ENCODE measurements at regions not wholly inside any gene's neighbourhood (a gene's known extent, or its start where the extent isn't known, plus 50 kb on each side); places are given as distances from the start of the nearest gene placed in this dataset.
"Not testable (repeated sequence)": the region's sequence is repeated elsewhere in the genome, so short reads cannot be mapped to it uniquely, and the experiment has no call there.

GRCh38 chr21:9772348-9772672 is 749.1 kb upstream of the TPTE start:
- TF ChIP-seq POLR2AphosphoS5 (IDR thresholded peaks at IDR 0.05; ENCODE audit: low read depth): no peak
- TF ChIP-seq CTCF (IDR thresholded peaks at IDR 0.05; ENCODE audit: insufficient read depth, low read length): no peak
- no peak for TF ChIP-seq GABPA (IDR thresholded peaks at IDR 0.05; ENCODE audit: low read depth)
- TF ChIP-seq, protein P1, sequence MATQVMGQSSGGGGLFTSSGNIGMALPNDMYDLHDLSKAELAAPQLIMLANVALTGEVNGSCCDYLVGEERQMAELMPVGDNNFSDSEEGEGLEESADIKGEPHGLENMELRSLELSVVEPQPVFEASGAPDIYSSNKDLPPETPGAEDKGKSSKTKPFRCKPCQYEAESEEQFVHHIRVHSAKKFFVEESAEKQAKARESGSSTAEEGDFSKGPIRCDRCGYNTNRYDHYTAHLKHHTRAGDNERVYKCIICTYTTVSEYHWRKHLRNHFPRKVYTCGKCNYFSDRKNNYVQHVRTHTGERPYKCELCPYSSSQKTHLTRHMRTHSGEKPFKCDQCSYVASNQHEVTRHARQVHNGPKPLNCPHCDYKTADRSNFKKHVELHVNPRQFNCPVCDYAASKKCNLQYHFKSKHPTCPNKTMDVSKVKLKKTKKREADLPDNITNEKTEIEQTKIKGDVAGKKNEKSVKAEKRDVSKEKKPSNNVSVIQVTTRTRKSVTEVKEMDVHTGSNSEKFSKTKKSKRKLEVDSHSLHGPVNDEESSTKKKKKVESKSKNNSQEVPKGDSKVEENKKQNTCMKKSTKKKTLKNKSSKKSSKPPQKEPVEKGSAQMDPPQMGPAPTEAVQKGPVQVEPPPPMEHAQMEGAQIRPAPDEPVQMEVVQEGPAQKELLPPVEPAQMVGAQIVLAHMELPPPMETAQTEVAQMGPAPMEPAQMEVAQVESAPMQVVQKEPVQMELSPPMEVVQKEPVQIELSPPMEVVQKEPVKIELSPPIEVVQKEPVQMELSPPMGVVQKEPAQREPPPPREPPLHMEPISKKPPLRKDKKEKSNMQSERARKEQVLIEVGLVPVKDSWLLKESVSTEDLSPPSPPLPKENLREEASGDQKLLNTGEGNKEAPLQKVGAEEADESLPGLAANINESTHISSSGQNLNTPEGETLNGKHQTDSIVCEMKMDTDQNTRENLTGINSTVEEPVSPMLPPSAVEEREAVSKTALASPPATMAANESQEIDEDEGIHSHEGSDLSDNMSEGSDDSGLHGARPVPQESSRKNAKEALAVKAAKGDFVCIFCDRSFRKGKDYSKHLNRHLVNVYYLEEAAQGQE (IDR thresholded peaks at IDR 0.05; ENCODE audit: insufficient replicate concordance, low read depth): no peak
- no peak for TF ChIP-seq SPI1 (IDR thresholded peaks at IDR 0.05; ENCODE audit: borderline replicate concordance, low read depth)
- no peak for DNase-seq (ENCODE audit: low read depth in 1 of 2, low spot score in 1 of 2)
- no peaks in the 10 kb centered on the region for H3K27me3 ChIP-seq (ENCODE audit: insufficient read depth, poor library complexity, severe bottlenecking)
- no peak overlapping the region for H3K4me3 ChIP-seq (replicated peaks; ENCODE audit: insufficient read depth, low read length)
- no peak overlapping the region for H3K27ac ChIP-seq (replicated peaks)

- DNase-seq (ENCODE audit: low read depth in 1 of 2, low spot score in 1 of 2); H3K4me3 ChIP-seq (replicated peaks; ENCODE audit: insufficient read depth, low read length); H3K27me3 ChIP-seq (ENCODE audit: insufficient read depth, poor library complexity, severe bottlenecking); H3K27ac ChIP-seq (replicated peaks): not testable (repeated sequence)
Measured at GRCh38 chr21:9772877-9773420, 748.4 kb upstream of the TPTE start.

GRCh38 chr21:9774347-9774746 is 747.0 kb upstream of the TPTE start:
- Histone ChIP-seq H3K27me3 (ENCODE audit: insufficient read depth, poor library complexity, severe bottlenecking) (no peaks in the 10 kb centered on the region), H3K4me3 (replicated peaks; ENCODE audit: insufficient read depth, low read length) (no peak overlapping the region), H3K27ac (replicated peaks) (no peak overlapping the region)
- TF ChIP-seq POLR2AphosphoS5 (IDR thresholded peaks at IDR 0.05; ENCODE audit: low read depth): no peak
- TF ChIP-seq SPI1 (IDR thresholded peaks at IDR 0.05; ENCODE audit: borderline replicate concordance, low read depth): no peak
- TF ChIP-seq, protein P1 (IDR thresholded peaks at IDR 0.05; ENCODE audit: insufficient replicate concordance, low read depth): no peak
- TF ChIP-seq CTCF (IDR thresholded peaks at IDR 0.05; ENCODE audit: insufficient read depth, low read length): no peak
- no peak for TF ChIP-seq GABPA (IDR thresholded peaks at IDR 0.05; ENCODE audit: low read depth)
- DNase-seq (ENCODE audit: low read depth in 1 of 2, low spot score in 1 of 2): no peak

DNA sequence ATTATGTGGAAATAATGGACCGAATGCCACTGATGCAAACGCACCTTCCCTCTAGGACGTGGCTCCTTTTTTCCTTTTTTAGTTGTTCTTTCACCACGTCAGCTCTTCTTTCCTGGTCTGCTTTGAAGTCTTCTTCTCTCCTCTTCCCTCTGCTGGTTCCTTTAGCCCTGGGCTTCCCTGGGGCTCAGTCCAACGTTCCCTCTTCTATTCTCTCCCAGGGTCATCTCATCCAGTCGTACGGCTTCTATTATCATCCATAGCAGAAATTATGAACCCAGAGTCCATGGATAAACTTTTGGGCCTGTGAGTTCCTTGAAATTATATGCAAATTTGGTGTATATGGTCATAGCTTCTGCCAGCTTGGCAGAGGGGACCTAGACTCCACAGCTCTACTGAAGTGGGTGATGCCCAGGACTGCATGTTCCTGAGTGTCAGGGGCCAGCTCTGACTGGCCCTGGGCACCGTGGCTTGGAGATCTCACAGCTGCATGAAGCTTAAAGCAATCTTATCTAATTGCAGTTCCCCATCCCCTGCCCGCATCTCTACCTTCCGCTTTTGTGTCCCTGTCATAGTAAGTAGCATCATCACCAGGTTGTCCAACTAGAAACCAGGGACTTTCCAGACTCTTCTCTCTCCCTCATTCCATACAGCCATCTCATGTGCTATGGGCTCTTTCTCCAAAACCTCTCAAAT is 746.3 kb upstream of the TPTE start:
- DNase-seq (ENCODE audit: low read depth in 1 of 2, low spot score in 1 of 2); H3K27me3 ChIP-seq (ENCODE audit: insufficient read depth, poor library complexity, severe bottlenecking); H3K27ac ChIP-seq (replicated peaks); H3K4me3 ChIP-seq (replicated peaks; ENCODE audit: insufficient read depth, low read length): not testable (repeated sequence)

DNA sequence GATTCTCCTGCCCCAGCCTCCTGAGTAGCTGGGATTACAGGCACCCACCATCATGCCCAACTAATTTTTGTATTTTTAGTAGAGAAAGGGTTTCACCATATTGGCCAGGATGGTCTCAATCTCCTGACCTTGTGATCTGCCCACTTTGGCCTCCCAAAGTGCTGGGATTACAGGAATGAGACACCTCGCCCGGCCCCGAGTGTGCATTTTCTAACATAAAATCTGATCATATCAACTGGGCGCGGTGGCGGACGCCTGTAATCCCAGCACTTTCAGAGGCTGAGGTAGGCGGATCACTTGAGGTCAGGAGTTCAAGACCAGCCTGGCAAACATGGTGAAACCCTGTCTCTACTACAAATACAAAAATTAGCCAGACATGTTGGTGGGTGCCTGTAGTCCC is 745.5 kb upstream of the TPTE start:
- not testable (repeated sequence) for H3K4me3 ChIP-seq (replicated peaks; ENCODE audit: insufficient read depth, low read length); H3K27ac ChIP-seq (replicated peaks); H3K27me3 ChIP-seq (ENCODE audit: insufficient read depth, poor library complexity, severe bottlenecking); DNase-seq (ENCODE audit: low read depth in 1 of 2, low spot score in 1 of 2)

- not testable (repeated sequence) for H3K27ac ChIP-seq (replicated peaks); H3K27me3 ChIP-seq (ENCODE audit: insufficient read depth, poor library complexity, severe bottlenecking); H3K4me3 ChIP-seq (replicated peaks; ENCODE audit: insufficient read depth, low read length); DNase-seq (ENCODE audit: low read depth in 1 of 2, low spot score in 1 of 2)
Measured at GRCh38 chr21:9776286-9777020, 744.9 kb upstream of the TPTE start.

DNA sequence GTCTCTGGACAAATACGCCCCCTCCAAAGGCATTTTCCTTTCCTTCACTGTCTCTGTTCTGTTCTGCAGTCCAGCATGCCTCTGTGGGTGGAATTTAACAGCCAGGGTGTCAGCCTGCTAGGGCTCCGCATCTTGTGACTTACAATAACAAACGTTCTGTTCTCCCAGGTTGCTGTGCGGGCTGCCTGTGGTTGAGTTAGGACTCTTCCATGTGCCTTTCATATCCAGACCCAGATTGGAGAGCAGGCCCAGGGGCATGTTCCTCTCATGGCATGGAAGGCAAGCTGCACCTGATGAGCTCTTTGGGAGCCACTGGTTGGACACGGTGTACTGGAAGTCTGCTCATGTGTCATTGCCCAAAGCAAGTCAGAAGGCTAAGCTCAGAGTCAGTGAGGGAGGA is 742.8 kb upstream of the TPTE start:
- not testable (repeated sequence) for H3K27me3 ChIP-seq (ENCODE audit: insufficient read depth, poor library complexity, severe bottlenecking); H3K27ac ChIP-seq (replicated peaks); DNase-seq (ENCODE audit: low read depth in 1 of 2, low spot score in 1 of 2); H3K4me3 ChIP-seq (replicated peaks; ENCODE audit: insufficient read depth, low read length)

All from HL-60 (cell line).